ENCODE measurements at regions not wholly inside any gene's neighbourhood (a gene's known extent, or its start where the extent isn't known, plus 50 kb on each side); places are given as distances from the start of the nearest gene placed in this dataset.

DNA sequence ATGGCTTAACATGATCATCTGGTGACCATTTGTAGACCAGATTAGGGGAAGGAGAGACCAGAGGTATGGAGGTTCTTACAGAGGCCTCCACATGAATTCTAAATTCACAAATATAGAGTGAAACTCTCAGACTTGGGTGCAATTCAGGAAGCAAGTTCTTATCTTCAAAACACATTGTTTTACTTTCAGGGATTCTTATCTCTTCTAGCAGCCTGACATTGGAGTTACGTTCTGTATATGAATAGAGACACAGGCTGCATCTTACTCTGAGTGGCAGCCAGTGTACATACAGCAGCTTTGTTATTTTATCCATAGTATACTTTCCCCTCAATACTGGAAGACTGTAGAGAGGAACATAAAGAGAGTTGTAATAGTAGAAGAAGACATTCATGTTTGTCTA is 1331.7 kb upstream of the WWC1 start:
- Histone ChIP-seq H3K36me3 (ENCODE audit: control insufficient read depth, low read depth, low read length) (no peaks in the 10 kb centered on the region), H3K4me1 (ENCODE audit: control insufficient read depth, low read depth, low read length) (peaks cover 9% of the 10 kb centered on the region), H3K4me3 (ENCODE audit: low read length) (no peak overlapping the region)

DNA sequence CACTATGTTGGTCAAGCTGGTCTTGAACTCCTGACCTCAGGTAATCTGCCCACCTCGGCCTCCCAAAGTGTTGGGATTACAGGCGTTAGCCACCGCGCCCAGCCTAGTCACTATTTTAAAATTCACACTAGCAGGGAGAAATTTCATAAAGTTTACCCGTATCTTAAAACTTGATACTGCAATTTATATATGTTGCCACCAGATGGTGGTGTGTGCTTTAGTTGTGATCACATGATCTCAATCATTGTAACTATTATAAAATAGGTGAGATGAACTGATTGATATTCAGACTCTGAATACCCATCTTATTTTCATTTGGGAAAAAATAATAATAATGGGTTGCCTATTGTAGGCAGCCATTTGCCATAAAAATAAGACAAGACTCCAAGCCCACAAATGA is 1330.4 kb upstream of the WWC1 start:
- Histone ChIP-seq H3K27me3 (ENCODE audit: control insufficient read depth, insufficient read depth, low read length) (no peaks in the 10 kb centered on the region), H3K27ac (ENCODE audit: low read length) (no peak overlapping the region), H3K36me3 (ENCODE audit: control insufficient read depth, low read depth, low read length) (no peaks in the 10 kb centered on the region), H3K9ac (ENCODE audit: low read length) (no peak overlapping the region), H3K4me1 (ENCODE audit: control insufficient read depth, low read depth, low read length) (peaks cover 9% of the 10 kb centered on the region), H3K4me3 (ENCODE audit: low read length) (no peak overlapping the region), H3K9me3 (ENCODE audit: control insufficient read depth, low read depth, low read length) (no peaks in the 10 kb centered on the region)

More for the DNA sequence above, 1331.7 kb upstream of the WWC1 start:
- Histone ChIP-seq H3K27me3 (ENCODE audit: control insufficient read depth, insufficient read depth, low read length) (no peaks in the 10 kb centered on the region), H3K9ac (ENCODE audit: low read length) (no peak overlapping the region), H3K27ac (ENCODE audit: low read length) (no peak overlapping the region), H3K9me3 (ENCODE audit: control insufficient read depth, low read depth, low read length) (no peaks in the 10 kb centered on the region)

DNA sequence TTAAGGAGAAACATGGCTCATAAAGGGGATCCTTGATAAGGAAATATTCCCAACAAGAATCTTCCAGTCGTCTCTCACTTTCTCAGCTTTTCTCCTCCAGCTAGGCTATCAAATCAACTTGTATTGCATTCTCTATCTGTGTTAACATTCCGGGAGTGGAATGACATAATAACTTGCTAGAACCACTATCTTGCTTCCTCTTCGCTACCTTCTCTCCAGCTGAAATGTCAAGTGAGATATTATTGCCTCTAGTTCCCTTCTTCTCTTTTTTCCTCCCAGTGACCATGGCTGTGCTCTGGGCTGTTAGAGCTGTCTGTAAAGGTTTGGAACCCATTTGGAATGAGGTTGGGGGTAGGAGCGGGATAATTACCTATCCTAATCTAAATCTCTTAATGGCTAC is 1329.5 kb upstream of the WWC1 start:
- H3K4me1 ChIP-seq (ENCODE audit: control insufficient read depth, low read depth, low read length) = peaks cover 9% of the 10 kb centered on the region
- H3K27ac ChIP-seq (ENCODE audit: low read length) = no peak overlapping the region
- H3K4me3 ChIP-seq (ENCODE audit: low read length) = no peak overlapping the region
- H3K9ac ChIP-seq (ENCODE audit: low read length) = no peak overlapping the region
- H3K9me3 ChIP-seq (ENCODE audit: control insufficient read depth, low read depth, low read length) = no peaks in the 10 kb centered on the region
- no peaks in the 10 kb centered on the region for H3K36me3 ChIP-seq (ENCODE audit: control insufficient read depth, low read depth, low read length)
- H3K27me3 ChIP-seq (ENCODE audit: control insufficient read depth, insufficient read depth, low read length) = no peaks in the 10 kb centered on the region

DNA sequence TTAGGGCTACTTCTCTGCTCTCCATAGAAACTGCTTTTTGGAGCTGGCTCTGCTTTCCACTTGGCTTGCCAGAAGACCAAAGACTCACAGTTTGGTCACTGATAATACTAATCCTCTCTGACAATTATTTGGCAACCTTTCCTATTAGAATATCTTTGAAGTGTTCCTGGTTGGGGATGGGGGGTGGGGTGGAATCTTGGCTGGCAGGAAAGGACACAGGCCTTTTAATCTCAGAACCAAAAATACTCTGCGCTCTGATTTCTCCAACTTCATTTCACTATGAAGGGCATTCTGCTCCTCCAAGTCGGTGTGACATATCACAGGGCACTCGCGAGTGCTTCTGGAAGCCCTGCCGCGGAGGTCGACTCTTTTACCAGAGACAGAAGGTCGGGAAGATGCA is 1329.0 kb upstream of the WWC1 start:
- no peak overlapping the region for H3K9ac ChIP-seq (ENCODE audit: low read length)

DNA sequence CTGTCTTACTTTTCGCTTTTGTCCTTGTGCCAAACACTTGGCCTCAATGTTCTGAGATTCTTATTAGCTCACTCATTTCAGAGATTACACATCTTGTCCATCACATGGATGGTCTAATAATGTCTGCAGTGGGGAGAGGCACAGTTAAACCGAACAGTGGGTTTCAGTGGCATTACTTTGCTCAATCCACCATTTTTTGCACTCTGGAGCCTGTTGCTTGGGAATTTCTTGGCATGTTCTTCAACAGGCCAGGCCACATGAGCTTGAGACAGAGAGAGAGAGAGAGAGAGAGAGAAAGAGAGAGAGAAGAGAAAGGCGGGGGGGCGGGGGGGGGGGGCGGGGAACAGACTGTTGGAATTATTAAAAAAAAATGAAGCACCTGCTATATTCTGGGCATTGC is 1327.8 kb upstream of the WWC1 start:
- Histone ChIP-seq H3K9ac (ENCODE audit: low read length) (no peak overlapping the region), H3K27ac (ENCODE audit: low read length) (no peak overlapping the region), H3K9me3 (ENCODE audit: control insufficient read depth, low read depth, low read length) (no peaks in the 10 kb centered on the region), H3K4me3 (ENCODE audit: low read length) (no peak overlapping the region), H3K27me3 (ENCODE audit: control insufficient read depth, insufficient read depth, low read length) (no peaks in the 10 kb centered on the region), H3K36me3 (ENCODE audit: control insufficient read depth, low read depth, low read length) (no peaks in the 10 kb centered on the region), H3K4me1 (ENCODE audit: control insufficient read depth, low read depth, low read length) (peaks cover 9% of the 10 kb centered on the region)

More for the DNA sequence above, 1329.0 kb upstream of the WWC1 start:
- H3K4me1 ChIP-seq (ENCODE audit: control insufficient read depth, low read depth, low read length) = peaks cover 9% of the 10 kb centered on the region
- H3K4me3 ChIP-seq (ENCODE audit: low read length) = no peak overlapping the region
- H3K9me3 ChIP-seq (ENCODE audit: control insufficient read depth, low read depth, low read length) = no peaks in the 10 kb centered on the region
- H3K36me3 ChIP-seq (ENCODE audit: control insufficient read depth, low read depth, low read length) = no peaks in the 10 kb centered on the region
- no peaks in the 10 kb centered on the region for H3K27me3 ChIP-seq (ENCODE audit: control insufficient read depth, insufficient read depth, low read length)
- H3K27ac ChIP-seq (ENCODE audit: low read length) = no peak overlapping the region

DNA sequence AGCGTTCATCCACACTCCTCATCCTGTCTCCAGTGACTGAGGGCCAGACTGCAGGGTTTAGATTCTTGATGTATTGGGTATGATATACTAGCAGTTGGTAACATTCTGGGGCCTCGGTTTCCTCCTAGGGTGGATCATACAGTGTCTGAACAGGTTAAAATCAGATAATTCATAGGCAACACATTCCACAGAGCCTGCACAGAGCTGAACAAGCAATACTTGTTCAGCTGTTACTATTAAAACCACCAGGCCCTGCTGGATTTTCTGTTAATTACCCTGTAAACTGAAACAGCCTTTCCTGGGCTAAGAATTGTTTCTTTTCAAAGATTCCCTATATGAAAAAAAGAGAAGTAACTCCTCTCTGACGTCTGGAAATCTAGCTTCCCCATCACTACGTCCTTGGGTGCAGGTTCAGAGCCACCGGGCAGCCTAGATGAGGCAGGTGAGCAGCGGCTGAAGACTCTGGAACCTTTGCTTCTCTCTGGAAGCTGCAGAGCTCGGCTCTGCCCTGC is 1313.5 kb upstream of the WWC1 start:
- peak overlapping the region; percentile 63 for H3K9ac ChIP-seq (ENCODE audit: low read length)
- peak overlapping the region; percentile 82 for H3K4me3 ChIP-seq (ENCODE audit: low read length)
- H3K27me3 ChIP-seq (ENCODE audit: control insufficient read depth, insufficient read depth, low read length) = peaks cover 12% of the 10 kb centered on the region
- H3K27ac ChIP-seq (ENCODE audit: low read length) = no peak overlapping the region
- no peaks in the 10 kb centered on the region for H3K36me3 ChIP-seq (ENCODE audit: control insufficient read depth, low read depth, low read length)
- no peaks in the 10 kb centered on the region for H3K9me3 ChIP-seq (ENCODE audit: control insufficient read depth, low read depth, low read length)
- H3K4me1 ChIP-seq (ENCODE audit: control insufficient read depth, low read depth, low read length) = peaks cover 26% of the 10 kb centered on the region

DNA sequence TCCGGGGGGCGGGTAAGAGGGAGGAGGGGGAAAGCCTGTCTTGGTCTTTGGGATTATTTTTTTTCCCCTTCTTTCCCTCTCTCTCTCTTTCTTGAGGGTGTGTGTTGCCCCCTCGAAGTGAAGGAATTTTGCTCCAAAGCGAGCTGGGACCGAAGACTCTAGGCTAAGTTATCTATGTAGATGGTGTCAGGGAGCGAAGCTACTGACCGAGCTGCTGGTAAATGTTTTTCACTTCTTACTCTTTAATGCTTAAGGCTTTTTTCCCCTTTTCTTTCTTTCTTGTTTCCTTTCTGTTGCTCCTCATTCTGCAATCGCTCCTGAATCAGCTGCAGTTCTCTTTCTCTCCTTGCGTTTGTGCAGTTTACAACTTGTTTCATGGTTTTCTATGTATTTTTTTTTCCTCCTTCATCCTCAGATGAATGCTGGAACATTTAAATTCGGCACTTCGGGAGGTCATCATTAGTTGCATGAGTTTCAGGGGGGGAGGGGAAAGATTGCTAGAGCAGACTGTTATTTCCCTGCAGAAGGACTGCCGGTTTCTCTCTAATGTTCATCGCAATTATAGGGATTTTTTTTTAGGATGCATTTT is 1312.0 kb upstream of the WWC1 start:
- peaks cover 12% of the 10 kb centered on the region for H3K27me3 ChIP-seq (ENCODE audit: control insufficient read depth, insufficient read depth, low read length)
- no peaks in the 10 kb centered on the region for H3K36me3 ChIP-seq (ENCODE audit: control insufficient read depth, low read depth, low read length)
- H3K4me3 ChIP-seq (ENCODE audit: low read length) = peak overlapping the region; percentile 82
- peak overlapping the region; percentile 63 for H3K9ac ChIP-seq (ENCODE audit: low read length)
- no peaks in the 10 kb centered on the region for H3K9me3 ChIP-seq (ENCODE audit: control insufficient read depth, low read depth, low read length)
- H3K4me1 ChIP-seq (ENCODE audit: control insufficient read depth, low read depth, low read length) = peaks cover 32% of the 10 kb centered on the region
- H3K27ac ChIP-seq (ENCODE audit: low read length) = no peak overlapping the region

DNA sequence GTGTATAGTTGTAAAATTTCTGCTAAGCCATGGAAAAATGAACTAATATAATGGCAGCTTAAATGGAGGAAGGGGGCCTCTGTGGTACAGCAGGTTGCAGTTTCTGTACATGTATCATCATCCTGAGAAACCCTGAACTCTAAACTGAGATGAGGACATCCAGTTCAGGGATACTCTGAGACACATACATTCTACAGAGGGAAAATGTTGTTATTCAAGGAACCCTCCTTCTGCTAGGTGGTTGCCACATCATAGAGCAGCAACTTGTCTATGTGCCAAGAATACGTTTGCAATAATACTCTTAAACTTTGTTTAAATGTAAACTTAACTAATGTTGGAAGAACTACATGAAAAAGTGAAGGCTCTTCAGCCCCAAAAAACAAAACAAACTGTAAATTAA is 1310.8 kb upstream of the WWC1 start:
- Histone ChIP-seq H3K9me3 (ENCODE audit: control insufficient read depth, low read depth, low read length) (no peaks in the 10 kb centered on the region), H3K9ac (ENCODE audit: low read length) (no peak overlapping the region), H3K4me1 (ENCODE audit: control insufficient read depth, low read depth, low read length) (peaks cover 32% of the 10 kb centered on the region), H3K27me3 (ENCODE audit: control insufficient read depth, insufficient read depth, low read length) (peaks cover 12% of the 10 kb centered on the region), H3K36me3 (ENCODE audit: control insufficient read depth, low read depth, low read length) (no peaks in the 10 kb centered on the region), H3K4me3 (ENCODE audit: low read length) (no peak overlapping the region), H3K27ac (ENCODE audit: low read length) (no peak overlapping the region)

DNA sequence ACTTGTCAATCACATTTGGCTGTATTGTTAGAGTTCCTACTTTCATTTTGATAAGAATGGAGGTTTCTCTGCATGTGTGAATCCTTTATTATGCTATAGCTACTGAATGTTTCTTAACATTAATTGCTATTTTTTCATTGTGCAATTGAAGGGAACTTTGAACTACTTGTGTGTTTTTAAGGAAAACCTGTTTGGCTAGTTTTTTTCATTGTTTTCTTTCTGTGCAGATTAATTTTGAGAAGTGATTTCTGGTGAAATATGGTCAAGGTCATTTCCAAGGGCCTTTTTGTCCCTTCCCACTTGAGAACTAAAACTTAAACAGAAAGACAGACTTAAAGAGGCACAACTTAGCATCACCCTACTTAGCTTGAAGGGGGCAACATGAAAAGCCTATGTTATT is 1309.2 kb upstream of the WWC1 start:
- no peak overlapping the region for H3K27ac ChIP-seq (ENCODE audit: low read length)
- no peak overlapping the region for H3K4me3 ChIP-seq (ENCODE audit: low read length)
- no peaks in the 10 kb centered on the region for H3K9me3 ChIP-seq (ENCODE audit: control insufficient read depth, low read depth, low read length)
- H3K27me3 ChIP-seq (ENCODE audit: control insufficient read depth, insufficient read depth, low read length) = peaks cover 12% of the 10 kb centered on the region
- H3K9ac ChIP-seq (ENCODE audit: low read length) = no peak overlapping the region
- peaks cover 32% of the 10 kb centered on the region for H3K4me1 ChIP-seq (ENCODE audit: control insufficient read depth, low read depth, low read length)
- H3K36me3 ChIP-seq (ENCODE audit: control insufficient read depth, low read depth, low read length) = no peaks in the 10 kb centered on the region

DNA sequence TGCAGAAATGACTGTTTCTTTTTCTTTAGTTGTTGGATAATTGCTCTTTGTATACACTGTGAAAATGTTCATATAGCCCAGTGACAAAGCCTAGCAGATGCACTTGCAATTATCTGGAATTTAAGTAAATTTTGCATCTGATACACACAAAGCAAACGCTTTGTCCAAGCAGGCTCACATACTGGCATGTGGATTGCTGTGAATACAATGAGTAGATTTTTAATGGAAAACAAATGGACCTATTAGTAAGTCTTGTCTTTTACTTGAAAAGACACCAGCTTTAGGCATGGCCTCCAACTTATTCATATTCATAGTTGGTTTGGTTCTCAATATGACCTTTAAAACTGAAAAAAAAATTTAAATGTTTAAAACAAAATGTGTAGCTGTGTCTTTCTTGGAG is 1299.8 kb upstream of the WWC1 start:
- no peak overlapping the region for H3K9ac ChIP-seq (ENCODE audit: low read length)
- H3K4me3 ChIP-seq (ENCODE audit: low read length) = no peak overlapping the region
- no peaks in the 10 kb centered on the region for H3K9me3 ChIP-seq (ENCODE audit: control insufficient read depth, low read depth, low read length)
- no peaks in the 10 kb centered on the region for H3K27me3 ChIP-seq (ENCODE audit: control insufficient read depth, insufficient read depth, low read length)
- no peak overlapping the region for H3K27ac ChIP-seq (ENCODE audit: low read length)
- H3K4me1 ChIP-seq (ENCODE audit: control insufficient read depth, low read depth, low read length) = peaks cover 17% of the 10 kb centered on the region
- H3K36me3 ChIP-seq (ENCODE audit: control insufficient read depth, low read depth, low read length) = no peaks in the 10 kb centered on the region

DNA sequence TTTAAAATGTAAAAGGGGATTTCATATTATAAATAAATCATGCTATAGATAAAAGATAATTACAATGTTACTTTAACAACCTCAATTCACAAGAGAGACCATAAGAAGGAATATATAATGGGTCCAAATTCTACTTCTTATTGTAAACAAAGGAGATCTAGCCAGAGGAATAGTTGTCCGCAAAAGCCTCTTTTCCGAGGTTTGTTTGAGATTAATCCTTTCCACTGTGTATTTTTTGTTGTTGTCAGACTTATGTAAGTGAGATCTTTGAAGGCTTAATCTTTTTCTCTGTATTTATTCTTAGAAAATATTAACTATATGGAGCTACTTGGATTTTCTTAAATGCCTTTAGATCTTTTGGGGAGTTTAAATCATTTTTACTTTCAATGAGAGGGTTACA is 1299.3 kb upstream of the WWC1 start:
- no peaks in the 10 kb centered on the region for H3K9me3 ChIP-seq (ENCODE audit: control insufficient read depth, low read depth, low read length)
- no peak overlapping the region for H3K9ac ChIP-seq (ENCODE audit: low read length)
- no peak overlapping the region for H3K4me3 ChIP-seq (ENCODE audit: low read length)
- H3K27me3 ChIP-seq (ENCODE audit: control insufficient read depth, insufficient read depth, low read length) = no peaks in the 10 kb centered on the region
- peaks cover 17% of the 10 kb centered on the region for H3K4me1 ChIP-seq (ENCODE audit: control insufficient read depth, low read depth, low read length)
- no peaks in the 10 kb centered on the region for H3K36me3 ChIP-seq (ENCODE audit: control insufficient read depth, low read depth, low read length)
- no peak overlapping the region for H3K27ac ChIP-seq (ENCODE audit: low read length)

DNA sequence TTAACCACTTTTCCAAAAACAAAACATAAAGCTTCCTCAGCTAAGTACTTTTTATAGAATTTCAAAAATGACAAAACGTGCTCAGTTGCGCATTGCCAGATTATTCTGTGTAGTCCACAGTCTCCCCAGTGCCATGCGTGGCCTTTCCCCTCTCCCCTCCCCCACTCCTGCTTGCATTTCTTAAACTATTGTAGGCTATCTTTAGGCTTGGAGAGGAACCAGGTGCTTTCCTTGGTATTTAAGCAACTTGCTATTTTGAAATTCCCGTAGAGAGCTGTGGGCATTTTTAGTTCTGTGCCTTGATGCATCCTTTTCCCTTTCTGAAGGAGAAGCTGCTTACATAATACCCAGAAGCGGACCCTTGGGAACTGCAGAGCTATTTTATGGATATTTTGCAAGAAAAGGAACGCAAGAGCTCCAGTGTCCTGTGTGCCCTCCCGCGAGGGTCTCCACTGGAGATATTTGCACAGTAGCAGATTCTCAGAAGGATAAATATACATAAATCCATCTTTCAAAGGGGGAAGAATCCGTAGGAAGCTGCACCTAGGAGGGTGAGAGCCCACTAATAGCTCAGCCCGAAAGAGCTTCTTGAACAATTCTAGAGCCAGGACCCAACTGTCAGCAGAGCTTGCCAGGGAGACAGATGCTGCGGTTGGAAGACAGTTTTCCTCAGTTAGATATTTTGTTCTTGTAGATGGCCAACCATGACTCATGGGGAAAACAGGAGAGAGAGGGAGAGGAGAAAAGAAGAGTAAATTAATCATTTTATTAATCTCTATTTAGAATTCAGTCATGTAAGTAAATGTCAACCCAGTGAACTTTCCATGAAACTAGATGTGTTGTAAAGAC is 1298.3 kb upstream of the WWC1 start:
- H3K9me3 ChIP-seq (ENCODE audit: control insufficient read depth, low read depth, low read length) = no peaks in the 10 kb centered on the region
- H3K36me3 ChIP-seq (ENCODE audit: control insufficient read depth, low read depth, low read length) = no peaks in the 10 kb centered on the region
- H3K9ac ChIP-seq (ENCODE audit: low read length) = no peak overlapping the region
- H3K27me3 ChIP-seq (ENCODE audit: control insufficient read depth, insufficient read depth, low read length) = no peaks in the 10 kb centered on the region
- no peak overlapping the region for H3K27ac ChIP-seq (ENCODE audit: low read length)
- H3K4me1 ChIP-seq (ENCODE audit: control insufficient read depth, low read depth, low read length) = peaks cover 17% of the 10 kb centered on the region
- H3K4me3 ChIP-seq (ENCODE audit: low read length) = no peak overlapping the region
